ENCODE measurements at regions not wholly inside any gene's neighbourhood (a gene's known extent, or its start where the extent isn't known, plus 50 kb on each side); places are given as distances from the start of the nearest gene placed in this dataset.

GRCh38 chr4:11081006-11081405 is 347.7 kb downstream of the HS3ST1 start:
- TF ChIP-seq POLR2A (IDR thresholded peaks at IDR 0.05): no peak
- TF ChIP-seq CTCF (IDR thresholded peaks at IDR 0.05 in 8 of 11, conservative IDR thresholded peaks at IDR 0.05 in 3 of 11): no peak
